ENCODE measurements at regions not wholly inside any gene's neighbourhood (a gene's known extent, or its start where the extent isn't known, plus 50 kb on each side); places are given as distances from the start of the nearest gene placed in this dataset.
"Not testable (repeated sequence)": the region's sequence is repeated elsewhere in the genome, so short reads cannot be mapped to it uniquely, and the experiment has no call there.

DNA sequence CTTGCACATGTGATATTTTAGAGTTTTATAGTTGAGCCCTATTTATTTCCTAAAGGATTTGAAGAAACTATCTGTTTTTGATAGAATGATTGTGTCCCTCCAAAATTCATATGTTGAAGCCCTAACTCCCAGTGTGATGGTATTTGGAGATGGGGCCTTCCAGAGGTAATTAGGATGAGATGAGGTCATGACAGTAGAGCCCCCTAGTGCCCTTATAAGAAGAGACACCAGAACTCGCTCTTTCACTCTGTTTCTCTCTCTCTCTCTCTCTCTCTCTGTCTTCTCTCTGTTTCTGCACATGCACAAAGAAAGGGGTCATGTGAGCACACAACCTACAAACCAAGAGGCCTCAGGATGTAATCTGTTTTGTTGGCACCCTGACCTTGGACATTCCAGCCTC, 921.9 kb upstream of the DIAPH2 start:
- intact Hi-C loops (cut with DNase I), result no loop called here

DNA sequence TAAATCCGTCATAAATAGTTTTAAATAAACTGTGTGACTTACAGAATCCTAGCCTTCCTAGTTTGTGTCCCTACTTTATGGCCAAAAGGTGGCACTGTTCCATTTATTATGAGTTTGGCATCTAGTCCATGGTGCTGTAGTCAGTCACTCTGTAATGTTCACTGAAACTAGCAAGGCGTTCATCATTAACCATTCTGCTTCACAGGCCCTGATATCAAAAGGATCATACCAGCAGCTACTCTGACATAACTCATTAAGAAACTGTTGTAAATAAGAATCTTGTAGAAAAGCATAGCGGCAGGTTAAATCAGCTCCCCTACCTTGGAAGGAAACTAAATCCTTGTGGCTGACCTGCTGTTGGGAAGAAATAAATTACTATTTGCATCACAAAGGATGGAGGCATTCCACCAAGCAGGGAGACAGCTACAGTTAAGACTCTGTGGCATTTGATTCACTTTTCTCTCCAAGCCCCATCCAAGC, 919.6 kb upstream of the DIAPH2 start:
- DNase-seq, result no peak
- intact Hi-C loops (cut with DNase I), result no loop called here

More for the DNA sequence above, 921.9 kb upstream of the DIAPH2 start:
- DNase-seq, result no peak

DNA sequence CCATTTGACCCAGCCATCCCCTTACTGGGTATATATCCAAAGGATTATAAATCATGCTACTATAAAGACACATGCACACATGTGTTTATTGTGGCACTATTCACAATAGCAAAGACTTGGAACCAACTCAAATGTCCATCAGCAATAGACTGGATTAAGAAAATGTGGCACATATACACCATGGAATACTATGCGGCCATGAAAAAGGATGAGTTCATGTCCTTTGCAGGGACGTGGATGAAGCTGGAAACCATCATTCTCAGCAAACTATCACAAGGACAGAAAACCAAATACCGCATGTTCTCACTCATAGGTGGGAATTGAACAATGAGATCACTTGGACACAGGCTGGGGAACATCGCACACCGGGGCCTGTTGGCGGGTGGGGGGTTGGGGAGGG, 913.4 kb upstream of the DIAPH2 start:
- intact Hi-C loops (cut with DNase I), result not testable (repeated sequence)

DNA sequence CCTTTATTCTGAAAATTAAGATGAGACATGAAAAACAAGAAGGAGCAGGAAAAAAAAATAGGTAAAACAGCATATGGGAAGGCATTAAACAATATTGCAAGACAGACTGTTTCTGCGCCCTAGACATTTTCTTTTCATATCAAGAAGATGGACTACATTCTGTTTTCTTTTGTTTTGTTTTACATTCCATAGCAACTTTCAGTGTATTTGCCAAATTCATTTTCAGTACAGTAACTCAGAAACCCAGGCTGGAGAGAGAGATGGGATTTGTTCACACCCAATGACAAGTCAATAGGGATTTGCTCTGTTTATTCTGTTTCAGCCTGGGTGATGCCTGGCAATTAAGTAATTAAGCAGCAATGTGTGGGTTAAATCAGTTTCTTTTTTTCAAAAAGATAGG, 892.8 kb upstream of the DIAPH2 start:
- DNase-seq, result no peak
- intact Hi-C loops (cut with DNase I), result no loop called here

More for the DNA sequence above, 913.4 kb upstream of the DIAPH2 start:
- not testable (repeated sequence) for DNase-seq

DNA sequence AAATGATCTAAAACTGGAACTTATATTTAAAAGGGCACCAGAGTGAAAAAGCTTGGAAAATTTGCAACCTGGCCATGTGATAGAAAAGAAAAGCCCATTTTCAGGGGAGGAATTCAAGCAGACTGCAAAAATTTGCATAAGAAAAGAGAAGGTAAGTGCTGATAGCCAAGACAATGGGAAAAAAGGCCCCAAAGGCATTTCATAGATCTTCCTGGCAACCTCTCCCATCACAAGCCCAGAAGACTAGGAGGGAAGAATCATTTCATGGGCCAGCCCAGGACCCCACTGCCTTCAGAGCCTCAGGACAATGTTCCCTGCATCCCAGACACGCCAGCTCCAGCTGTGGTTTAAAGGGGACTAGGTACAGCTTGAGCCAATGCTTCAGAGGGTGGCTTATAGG, 887.3 kb upstream of the DIAPH2 start:
- no peak for DNase-seq

DNA sequence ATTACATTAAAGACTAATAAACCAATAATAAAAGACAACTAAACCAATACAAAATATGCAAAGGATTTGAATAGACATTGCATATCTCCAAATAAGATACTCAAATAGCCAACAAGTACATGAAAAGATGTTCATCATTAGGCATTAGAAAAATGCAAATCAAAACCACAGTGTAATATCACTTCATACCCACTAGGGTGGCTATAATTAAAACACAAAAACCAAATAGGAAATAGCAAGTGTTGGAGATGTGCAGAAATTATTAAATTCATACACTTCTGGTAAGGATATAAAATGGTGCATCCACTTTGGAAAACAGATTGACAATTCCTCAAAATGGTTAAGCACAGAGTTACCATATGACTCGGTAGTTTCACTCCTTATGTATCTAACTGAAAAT, 860.8 kb upstream of the DIAPH2 start:
- intact Hi-C loops (cut with DNase I), result no loop called here
- no peak for DNase-seq

More for the DNA sequence above, 887.3 kb upstream of the DIAPH2 start:
- intact Hi-C loops (cut with DNase I), result no loop called here

DNA sequence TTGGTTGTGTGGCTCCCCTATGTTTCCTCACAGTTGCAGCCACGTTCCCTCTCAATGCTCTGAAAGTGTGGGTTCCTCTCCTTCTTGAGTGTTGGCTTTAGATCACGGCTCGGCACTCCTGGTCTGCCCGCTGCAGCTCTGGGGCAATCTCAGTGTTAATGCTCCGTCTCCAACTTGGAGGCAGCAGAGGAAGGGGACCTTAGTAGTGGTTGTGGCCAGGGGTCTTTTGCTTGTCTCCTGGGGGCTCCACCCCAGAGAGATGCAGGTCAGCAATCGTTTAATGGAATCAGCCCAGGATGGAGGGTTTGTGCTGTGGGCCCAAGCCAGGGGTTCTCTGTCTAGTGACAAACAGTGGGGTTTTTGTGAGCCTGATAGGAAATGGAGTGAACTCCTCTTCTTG, 849.4 kb upstream of the DIAPH2 start:
- intact Hi-C loops (cut with DNase I), result no loop called here
- DNase-seq, result peak in 2 of 10 donors; percentile 41 to 65

DNA sequence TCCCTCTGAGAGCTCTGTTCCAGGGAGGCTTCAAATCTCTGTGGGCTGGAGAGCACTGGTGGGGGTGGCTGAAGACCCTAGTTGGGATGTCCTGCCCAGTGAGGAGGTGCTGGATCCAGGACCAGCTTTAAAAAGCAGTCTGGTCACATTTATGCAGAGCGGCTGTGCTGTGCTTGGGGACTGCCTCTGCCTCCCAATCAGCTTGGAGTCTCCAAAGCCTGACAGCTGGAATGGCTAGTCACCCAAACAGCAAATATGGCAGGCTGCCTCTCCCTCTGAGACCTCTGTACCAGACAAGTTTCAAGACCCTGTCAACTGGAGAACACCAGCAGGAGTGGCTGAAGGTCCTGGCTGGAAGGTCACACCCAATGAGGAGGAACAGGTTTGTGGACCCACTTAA, 848.1 kb upstream of the DIAPH2 start:
- intact Hi-C loops (cut with DNase I), result no loop called here
- peak in 1 of 10 donors; percentile 70 for DNase-seq

DNA sequence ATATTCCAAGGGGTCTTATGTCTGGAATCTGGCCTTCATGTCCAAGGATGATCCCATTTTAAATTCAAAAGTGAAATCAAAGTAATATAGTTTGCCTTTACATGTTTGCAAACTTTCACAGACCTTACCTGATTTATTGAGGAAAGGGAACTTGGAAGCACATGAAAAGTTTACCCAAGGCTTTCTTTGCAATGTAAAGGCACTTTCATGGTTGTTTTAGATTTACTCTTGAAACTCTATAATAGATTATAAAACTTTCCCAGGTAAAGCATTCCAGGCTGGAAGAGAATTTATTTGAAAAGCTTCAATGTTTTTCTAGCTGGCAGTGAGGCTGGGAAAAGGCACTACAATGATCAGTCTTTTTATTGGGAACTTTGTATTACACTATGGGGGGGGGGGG, 842.8 kb upstream of the DIAPH2 start:
- intact Hi-C loops (cut with DNase I), result no loop called here
- DNase-seq, result no peak

DNA sequence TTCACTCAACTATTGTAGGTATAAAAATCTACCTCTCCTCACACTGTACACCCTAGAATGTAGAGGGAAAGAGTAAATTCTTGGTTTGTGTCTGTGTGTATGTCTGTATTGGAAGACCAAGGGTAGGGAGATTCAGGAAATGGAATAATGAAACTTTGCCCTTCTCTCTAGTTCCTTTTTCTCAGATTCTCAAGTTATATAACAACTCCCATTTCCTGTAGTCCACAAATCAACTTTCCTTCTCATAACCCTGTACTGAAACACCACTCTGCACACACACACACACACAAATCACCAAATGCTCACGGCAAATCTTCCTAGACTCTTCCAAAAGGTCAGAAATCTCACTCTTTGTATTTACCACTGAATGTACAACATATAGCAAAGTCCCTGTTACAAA, 824.5 kb upstream of the DIAPH2 start:
- no peak for DNase-seq
- intact Hi-C loops (cut with DNase I), result no loop called here

DNA sequence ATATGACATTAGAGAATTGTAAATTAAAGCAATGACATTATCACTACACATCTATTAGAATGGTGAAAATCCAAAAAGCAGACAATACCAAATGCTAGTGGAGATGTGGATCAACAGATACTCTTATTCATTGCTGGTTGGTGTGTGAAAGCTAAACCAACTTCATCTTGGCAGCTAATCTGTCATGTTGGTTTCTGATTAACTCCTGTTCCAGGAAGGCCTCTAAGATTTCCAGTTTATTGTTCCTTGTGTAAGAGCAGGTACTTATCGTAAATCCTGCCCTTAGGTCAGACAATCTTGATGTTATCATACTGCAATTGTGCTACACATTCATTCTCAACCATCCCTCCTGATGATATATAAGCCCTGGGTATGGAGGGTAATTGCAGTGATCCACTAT, 809.0 kb upstream of the DIAPH2 start:
- intact Hi-C loops (cut with DNase I), result no loop called here

DNA sequence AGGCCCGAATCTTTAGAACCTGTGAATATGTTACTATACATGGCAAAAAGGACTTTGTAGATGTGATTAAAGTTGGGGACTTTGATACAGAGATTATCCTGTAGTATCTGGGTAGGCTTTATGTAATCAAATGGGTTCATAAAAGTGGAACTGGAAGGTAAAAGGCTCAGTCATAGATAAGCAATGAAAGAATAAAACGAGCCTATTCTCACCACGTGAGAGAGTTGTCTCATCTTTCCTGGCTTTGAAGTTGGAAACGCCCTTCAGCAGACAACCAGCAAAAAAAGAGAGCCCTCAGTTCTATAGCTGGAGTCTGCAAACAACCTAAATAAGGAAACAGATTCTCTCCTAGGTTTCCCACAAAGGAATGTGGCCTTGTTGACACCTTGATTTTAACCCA, 805.8 kb upstream of the DIAPH2 start:
- intact Hi-C loops (cut with DNase I), result no loop called here
- no peak for DNase-seq

More for the DNA sequence above, 809.0 kb upstream of the DIAPH2 start:
- no peak for DNase-seq

DNA sequence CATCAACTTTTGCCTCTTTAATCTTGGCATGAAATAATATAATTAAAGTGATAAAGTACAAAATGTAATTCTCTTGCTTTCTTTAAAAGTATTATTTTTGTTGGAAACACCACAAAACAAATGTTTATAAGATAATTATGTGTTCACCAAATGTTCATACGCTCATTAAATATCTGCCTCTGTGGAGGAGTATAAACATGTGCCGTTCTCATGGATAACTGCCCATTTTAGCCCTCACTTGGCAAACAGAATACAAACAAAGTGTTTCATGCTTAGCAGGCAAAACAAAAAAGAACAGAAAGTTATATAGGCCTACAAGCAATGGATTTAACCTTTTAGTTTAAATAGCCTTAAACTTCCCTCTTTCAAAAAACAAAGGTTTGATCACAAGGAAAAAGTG, 800.5 kb upstream of the DIAPH2 start:
- intact Hi-C loops (cut with DNase I), result no loop called here
- no peak for DNase-seq

DNA sequence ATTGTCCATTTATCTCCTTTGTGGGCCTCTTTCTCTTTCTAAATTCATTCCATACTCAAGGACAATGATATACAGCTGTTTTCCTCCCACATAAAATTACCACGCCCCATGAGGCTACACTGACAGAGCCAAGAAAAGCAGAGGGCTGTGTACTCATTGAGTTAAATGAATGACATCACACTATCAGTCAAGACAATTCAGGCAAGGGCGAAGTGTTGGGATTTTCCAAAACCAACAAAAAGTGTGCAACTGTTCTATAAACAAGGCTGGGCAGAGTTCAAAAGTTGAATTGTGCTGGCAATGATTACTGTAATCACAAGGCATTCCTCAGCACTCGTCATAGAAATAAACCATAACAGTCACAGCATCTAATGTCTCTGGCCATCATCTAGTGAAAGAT, 799.6 kb upstream of the DIAPH2 start:
- intact Hi-C loops (cut with DNase I), result no loop called here
- DNase-seq, result no peak

DNA sequence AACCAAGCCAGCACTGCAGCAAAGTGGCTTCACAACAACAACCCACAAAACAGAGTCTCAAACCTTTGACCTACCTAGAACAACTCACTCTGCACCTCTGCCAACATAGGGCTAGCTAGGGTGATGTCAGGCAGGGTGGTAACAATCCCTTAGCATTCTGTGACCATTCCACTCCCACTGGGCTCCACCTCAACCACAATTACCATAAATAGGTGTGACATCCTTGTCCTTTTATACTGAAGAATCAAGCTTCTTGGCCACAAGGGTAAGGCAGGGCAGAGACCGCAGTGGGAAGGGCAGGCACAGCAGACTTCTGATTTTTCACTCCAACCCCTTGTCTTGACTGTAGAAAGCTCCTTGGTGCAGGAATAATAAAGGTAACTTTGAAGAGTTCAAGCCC, 795.4 kb upstream of the DIAPH2 start:
- intact Hi-C loops (cut with DNase I), result no loop called here
- no peak for DNase-seq

DNA sequence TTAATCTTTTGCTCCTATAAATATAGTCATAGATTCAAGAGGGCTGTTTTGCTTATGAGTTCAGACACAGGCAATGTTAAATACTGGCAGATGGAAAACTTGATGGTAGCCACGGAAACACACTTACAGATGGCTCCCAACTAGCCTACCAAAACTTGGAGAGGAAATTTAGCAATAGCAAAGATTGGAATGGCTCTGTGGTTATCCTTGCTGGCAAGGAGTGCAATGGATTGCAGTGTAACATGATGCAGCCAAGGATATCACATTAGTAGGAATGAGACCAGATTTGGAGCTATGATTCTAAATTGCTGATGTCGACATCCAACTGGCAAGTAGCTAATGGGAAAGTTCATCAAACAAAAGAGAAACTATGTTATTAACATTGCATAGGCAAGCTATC, 791.0 kb upstream of the DIAPH2 start:
- intact Hi-C loops (cut with DNase I), result no loop called here
- DNase-seq, result no peak

DNA sequence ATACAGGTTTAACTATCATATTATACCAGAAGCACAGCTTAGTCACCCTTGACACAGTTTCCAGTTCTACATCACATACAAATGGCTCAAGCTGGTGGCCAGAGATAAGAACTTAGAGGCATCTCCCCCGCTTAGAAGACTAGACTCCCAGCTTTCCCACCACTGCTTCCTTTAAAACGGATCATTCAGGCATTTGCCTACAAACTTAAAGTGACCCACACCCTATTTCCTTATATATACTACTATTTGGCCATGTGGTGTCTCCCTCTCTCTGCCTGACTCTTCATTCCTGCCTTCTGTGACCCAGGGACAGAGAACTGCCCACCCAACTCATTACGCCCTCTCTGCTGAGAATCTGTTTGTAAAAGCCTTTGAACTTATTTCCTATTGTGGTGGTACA, 781.2 kb upstream of the DIAPH2 start:
- DNase-seq, result no peak
- intact Hi-C loops (cut with DNase I), result no loop called here

DNA sequence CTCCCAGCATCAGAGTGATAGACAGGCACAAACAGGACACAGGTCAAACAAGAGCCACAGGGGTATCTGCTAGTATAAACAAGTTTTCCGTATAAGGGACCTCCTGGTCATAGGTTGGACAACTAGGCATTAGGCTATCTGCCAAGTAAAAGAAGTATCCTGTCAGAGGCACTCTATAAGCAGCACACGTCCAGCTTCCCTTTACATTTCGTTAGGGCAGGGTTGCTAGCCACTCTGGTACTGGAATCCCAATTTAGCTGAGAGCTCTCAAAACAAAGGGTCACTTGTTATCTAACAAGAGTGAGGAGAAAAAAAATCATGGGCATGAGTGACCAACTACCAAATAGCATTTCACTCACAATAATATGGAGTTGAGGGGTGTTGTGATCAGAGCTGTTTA, 780.7 kb upstream of the DIAPH2 start:
- DNase-seq, result no peak
- intact Hi-C loops (cut with DNase I), result no loop called here

DNA sequence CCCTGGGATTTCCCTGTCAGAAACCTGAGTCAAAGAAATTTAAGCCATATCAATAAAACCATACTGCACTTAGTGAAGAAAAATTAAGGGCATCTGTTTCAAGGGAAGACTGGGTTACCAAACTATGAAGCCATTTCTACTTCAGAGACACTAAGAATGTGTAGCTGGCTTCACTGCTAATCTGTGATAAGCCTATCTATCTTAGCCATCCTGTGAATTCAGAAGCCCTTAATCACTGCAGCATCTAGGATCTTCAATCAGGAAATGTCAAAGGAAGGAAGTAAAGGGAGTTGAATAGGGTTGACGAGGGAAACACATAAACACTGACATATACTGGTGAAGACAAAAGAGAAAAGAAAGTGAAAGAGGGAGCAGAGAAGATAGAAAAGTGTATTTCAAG, 777.6 kb upstream of the DIAPH2 start:
- intact Hi-C loops (cut with DNase I), result no loop called here
- no peak for DNase-seq

DNA sequence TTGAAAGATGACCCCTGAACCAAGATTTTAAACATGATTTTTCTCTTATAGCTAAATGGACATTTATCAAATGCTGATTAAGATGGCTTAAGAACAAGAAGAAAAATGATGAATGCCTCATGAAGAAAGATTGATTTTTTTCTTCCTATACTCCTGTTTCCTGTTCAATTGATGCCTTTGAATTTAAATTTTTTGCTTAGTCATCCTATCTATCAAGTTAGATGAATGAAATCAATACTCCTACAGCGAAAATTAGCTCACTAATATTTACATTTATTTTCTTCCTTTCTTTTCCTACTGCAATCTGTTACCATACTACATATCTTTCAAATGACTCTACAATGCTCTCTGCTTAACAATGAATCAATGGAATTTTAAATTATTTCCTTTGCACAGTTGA, 773.6 kb upstream of the DIAPH2 start:
- intact Hi-C loops (cut with DNase I), result no loop called here
- no peak for DNase-seq

DNA sequence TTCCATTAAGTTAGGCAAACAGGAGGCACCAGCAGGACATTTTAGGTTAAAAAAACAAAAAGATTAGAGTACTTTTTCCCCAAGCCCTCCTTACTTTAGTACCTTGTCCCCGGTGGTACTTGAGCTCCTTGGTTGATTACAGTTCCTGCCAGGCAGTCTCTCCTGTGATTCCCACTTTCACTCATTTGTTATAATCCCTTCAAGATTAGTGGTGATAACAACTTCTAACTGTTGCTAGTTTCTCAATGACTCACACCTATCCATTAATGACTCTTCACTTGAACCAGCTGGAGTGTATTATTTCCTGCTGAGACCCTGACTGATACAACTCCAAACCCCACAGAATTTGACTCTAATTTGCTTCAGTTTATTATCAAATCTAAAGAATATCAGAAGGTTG, 765.0 kb upstream of the DIAPH2 start:
- no peak for DNase-seq

DNA sequence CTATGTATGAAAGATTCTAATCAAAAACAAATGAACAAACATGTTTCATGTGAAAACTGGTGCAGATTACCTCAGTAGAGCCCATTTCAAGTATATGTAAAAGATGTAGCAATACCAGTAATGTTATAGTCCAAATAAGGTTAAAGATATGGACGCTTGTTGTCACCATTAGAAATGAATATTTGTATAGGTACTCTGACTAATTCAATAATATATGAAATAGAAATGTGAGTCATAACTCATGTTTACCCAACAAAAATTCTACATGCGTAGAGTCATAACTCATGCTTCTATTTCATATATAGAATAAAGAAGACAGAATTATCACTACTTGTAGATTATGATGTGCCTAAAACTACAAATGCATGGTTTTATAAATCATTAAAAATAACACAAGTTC, 739.1 kb upstream of the DIAPH2 start:
- no peak for DNase-seq
- intact Hi-C loops (cut with DNase I), result no loop called here

More for the DNA sequence above, 765.0 kb upstream of the DIAPH2 start:
- intact Hi-C loops (cut with DNase I), result no loop called here

DNA sequence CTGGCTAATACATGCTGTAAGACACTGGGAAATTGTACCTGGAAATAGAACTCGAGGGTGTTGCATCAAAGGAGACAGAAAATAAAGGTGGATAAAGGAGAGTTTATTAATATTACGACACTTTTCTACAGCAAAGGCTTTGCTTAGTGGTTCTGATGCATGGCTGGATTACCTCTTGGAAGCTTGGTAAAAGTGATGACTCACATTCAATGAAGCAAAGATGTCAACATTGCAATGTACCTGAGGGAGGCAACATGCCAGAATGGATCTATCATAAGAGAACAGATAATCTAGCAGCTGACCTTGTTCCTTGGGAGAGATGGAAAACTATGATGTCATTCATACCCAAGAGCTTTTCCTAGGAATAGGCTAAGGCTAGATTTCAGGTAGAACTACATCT, 735.1 kb upstream of the DIAPH2 start:
- no peak for DNase-seq
- intact Hi-C loops (cut with DNase I), result no loop called here

Data from posterior cingulate gyrus (tissue), 11 donors.